NCI-H2196 (cell line): ENCODE measurements at regions not wholly inside any gene's neighbourhood (a gene's known extent, or its start where the extent isn't known, plus 50 kb on each side); places are given as distances from the start of the nearest gene placed in this dataset.

Experiments
- DNase-seq: peaks from one replicate; lab custom pipeline; 2025; ENCODE audit not compliant: unreplicated experiment; lab: John Stamatoyannopoulos, UW

DNA sequence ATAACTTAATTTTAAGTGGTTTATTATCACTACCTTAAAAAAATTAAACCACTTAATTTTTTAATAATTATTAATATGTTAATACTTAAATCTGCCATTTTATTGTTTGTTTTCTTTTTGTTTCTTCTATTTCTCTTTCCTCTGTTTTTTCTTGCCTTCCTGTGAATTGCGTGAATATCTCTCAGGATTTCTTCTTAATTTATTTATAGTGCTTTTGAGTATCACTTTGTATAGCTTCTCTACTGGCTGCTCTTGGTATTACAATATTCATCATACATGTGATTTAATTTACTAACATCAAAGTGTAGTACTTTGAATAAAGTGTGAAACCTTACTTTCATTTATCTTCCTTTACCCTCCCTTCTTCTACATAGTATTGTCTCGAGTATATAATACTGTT, 349.5 kb upstream of the CPXCR1 start:
- no peak for DNase-seq

DNA sequence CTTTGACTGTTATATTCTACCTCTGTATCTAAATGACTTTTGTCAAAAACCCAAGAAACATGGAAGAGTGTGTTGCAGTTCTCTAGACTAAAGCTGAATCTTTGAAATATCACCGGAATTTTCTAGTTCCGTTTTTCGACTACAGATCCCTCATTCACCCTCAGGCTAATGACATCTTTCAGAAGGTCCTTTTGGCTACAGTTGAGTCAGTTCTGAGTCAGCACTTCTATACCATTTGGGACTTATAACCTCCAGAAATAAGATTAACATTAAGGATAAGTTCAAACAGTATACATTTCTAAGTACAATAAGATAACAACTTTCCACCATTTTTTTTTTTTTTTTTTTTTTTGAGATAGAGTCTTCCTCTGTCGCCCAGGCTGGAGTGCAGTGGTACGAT, 331.0 kb upstream of the CPXCR1 start:
- no peak for DNase-seq

DNA sequence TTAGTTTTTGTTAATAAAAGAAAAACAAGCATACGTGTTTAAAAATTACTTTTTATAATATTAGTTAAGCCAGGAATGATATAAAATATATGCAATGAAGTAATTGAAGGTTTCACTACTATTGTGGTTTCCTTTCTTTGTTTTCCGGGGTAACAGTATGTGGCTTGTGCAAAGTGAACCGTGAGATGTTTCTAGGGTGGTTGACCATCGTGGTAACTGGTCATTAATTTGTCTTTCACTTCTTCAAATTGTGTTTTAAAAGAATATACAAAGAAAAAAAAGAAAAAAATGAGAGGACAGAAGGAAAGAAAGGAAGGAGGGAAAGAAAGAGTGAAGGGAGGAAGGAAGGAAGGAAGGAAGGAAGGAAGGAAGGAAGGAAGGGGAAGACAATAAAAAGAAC, 330.1 kb upstream of the CPXCR1 start:
- DNase-seq: no peak

DNA sequence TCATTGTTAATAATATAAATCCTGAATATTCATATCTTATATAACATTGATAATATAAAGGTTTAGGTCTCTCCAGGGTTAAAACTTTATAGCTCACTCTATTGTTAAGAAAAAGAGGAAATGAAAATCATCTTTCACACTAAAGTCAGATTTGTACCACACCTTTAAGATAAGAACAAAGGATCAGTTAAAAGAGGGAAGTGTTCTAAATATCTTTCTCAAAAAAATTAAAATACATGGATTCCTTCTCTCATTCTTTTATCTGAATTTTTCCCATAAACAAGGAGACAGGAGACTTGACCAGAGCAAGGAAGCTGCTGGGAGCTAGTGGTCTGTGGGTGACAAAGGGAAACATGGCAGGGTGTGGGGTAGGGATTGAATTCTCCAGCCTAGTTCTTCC, 323.0 kb upstream of the CPXCR1 start:
- DNase-seq: no peak

DNA sequence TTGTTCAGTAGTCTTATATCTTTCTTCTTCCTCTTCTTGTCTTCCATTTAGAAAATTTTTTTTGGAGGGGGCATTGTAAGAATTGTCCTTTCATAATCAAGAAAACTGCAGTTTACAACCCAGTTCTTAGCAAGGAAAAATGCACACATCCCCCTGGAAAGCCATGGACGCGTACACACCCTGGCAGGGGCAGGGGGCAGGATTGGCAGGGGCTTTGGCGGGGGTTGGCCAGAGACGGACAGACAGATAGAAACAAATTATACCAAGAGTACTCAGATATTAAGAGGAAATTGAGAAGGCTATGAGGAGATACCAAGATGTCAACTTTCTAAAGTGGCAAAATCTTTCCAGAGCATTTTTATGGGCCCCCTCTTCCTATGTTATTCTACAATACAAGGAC, 322.5 kb upstream of the CPXCR1 start:
- no peak for DNase-seq

DNA sequence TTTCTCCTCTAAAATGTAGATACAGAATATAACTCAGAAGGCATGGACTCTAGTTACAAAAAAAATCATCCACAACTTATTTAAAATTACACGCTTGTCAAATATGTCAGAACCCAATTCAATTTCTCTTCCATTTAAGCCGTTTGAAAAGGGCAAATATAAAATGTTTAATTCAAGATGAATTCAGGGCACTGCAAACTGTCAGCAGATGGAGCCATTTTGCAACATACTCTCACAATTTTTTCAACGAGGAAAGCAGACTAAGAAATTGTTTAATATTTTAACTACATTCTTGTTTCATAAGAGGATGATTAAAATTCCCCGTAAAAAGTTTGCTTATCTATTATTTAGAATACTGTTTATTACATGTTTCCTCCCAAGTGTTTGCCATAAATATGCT, 321.3 kb upstream of the CPXCR1 start:
- DNase-seq: no peak

DNA sequence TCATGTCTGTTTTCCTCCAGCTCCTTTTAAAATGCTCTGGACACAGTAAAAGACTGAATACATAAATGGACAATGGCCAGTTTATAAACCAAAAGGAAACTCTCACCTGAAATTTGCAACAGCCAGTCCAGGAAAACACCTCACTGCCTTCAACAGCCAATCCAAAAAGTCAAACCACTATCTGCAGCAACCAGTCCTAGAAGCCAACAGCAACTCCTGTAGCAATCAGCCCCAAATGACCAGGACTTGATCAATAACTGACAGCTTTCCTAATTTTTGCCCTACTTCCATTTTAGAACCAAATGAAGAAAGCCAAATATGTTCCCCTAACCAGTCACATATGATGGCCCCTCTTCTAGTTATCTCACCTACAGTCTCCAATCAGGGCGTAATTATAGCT, 309.5 kb upstream of the CPXCR1 start:
- DNase-seq: no peak

DNA sequence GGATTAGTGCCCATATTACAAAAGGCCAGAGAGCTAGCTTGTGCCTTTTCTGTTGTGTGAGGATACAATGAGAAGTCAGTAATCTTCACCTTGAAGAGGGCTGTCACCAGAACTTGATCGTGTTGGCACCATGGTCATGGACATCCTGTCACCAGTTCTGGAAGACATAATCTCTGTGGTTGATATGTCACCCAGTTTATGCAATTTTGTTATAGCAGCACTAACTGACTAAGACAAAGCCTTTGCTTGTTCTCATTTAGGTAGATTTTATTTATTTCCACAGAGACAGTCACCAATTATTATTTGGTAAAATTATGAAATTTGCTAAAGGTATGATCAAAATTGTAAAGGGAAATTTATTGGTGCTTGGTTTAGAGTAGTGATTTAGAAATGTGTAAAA, 308.8 kb upstream of the CPXCR1 start:
- DNase-seq: no peak

DNA sequence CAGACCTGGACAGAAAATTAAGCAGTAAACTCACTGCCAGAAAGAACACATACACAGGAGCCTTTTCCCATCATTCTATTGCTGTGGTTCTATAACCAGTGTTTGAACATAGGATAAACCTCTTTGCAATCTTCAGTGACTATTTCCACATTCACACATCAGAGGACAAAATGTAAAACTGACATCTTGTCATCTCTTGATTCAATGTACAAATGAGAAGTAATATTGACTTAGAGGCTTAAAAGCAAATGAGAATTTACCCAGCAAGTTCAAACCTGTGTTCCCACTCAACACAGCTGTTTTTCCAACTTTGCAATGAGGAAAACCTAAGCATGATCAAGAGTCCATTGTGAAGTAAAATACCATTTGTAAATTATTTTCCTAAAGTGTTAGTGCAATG, 307.1 kb upstream of the CPXCR1 start:
- DNase-seq: no peak
